Peyer's patch (tissue), 4 donors: ENCODE measurements at regions not wholly inside any gene's neighbourhood (a gene's known extent, or its start where the extent isn't known, plus 50 kb on each side); places are given as distances from the start of the nearest gene placed in this dataset.

Source experiments
- POLR2A ChIP-seq, 2 donors: fragments of 450-650 bp; IDR thresholded peaks; one replicate each; pipeline ENCODE4 v1.5.1; 2017; ENCODE audit warnings: antibody characterized with exemption in 2 of 2, mild to moderate bottlenecking in 2 of 2, moderate library complexity in 2 of 2
- TF ChIP-seq, protein P1 (sequence below), 6 experiments: fragments of 450-650 bp in 4 of 6; fragments of 200-600 bp in 2 of 6; sonication (generic) in 1 of 6; IDR thresholded peaks; one replicate each; pipeline ENCODE4 v1.5.1; 2017 to 2019; ENCODE audit warnings: antibody characterized with exemption in 6 of 6, mild to moderate bottlenecking in 3 of 6, moderate library complexity in 1 of 6

DNA sequence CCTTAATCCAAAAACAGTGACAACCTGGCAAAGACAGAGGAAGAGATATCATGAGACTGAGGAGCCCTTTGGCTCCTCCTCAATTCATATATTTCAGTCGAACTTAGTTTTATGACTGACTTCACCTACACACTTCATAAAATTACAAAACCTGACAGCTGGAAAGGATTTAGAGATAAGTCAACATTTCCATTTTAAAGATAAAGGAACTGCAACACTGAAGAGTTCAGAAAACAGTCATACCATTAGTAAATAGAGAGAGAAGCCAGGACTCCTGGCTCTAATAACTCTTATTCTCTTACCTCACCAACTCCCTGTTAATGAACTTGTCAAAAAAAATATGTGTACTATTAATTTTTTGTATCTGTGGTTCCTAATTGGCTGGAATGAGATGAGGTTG, 141.0 kb upstream of the COL1A2 start:
- TF ChIP-seq, protein P1, sequence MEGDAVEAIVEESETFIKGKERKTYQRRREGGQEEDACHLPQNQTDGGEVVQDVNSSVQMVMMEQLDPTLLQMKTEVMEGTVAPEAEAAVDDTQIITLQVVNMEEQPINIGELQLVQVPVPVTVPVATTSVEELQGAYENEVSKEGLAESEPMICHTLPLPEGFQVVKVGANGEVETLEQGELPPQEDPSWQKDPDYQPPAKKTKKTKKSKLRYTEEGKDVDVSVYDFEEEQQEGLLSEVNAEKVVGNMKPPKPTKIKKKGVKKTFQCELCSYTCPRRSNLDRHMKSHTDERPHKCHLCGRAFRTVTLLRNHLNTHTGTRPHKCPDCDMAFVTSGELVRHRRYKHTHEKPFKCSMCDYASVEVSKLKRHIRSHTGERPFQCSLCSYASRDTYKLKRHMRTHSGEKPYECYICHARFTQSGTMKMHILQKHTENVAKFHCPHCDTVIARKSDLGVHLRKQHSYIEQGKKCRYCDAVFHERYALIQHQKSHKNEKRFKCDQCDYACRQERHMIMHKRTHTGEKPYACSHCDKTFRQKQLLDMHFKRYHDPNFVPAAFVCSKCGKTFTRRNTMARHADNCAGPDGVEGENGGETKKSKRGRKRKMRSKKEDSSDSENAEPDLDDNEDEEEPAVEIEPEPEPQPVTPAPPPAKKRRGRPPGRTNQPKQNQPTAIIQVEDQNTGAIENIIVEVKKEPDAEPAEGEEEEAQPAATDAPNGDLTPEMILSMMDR (IDR thresholded peaks at IDR 0.05), result no peak
- no peak for TF ChIP-seq POLR2A (IDR thresholded peaks at IDR 0.05)
